NT2/D1 (cell line): ENCODE measurements at regions not wholly inside any gene's neighbourhood (a gene's known extent, or its start where the extent isn't known, plus 50 kb on each side); places are given as distances from the start of the nearest gene placed in this dataset.

Source experiments
- DNase-seq: peaks from one replicate; pipeline ENCODE4 v3.0.0-alpha.2; 2011; ENCODE audit warnings: low read depth, low spot score
- H3K27me3 ChIP-seq: 2 replicates; pipeline ENCODE4 v1.6.0; 2011; ENCODE audit warnings: mild to moderate bottlenecking; ENCODE audit not compliant: insufficient read length, insufficient read depth
- H3K36me3 ChIP-seq: 2 replicates; pipeline ENCODE4 v1.6.1; 2011; ENCODE audit warnings: mild to moderate bottlenecking, low read length, mixed read lengths; ENCODE audit not compliant: insufficient read depth, insufficient read length
- H3K4me1 ChIP-seq: 2 replicates; pipeline ENCODE4 v1.5.1; 2011; ENCODE audit not compliant: insufficient read depth, insufficient read length
- H3K4me3 ChIP-seq: 2 replicates; pipeline ENCODE4 v1.5.1; 2011; ENCODE audit warnings: low read depth; ENCODE audit not compliant: insufficient read length
- H3K9ac ChIP-seq: 2 replicates; pipeline ENCODE4 v1.6.0; 2011; ENCODE audit warnings: low read depth; ENCODE audit not compliant: insufficient read length
- H3K9me3 ChIP-seq: 2 replicates; pipeline ENCODE4 v1.5.1; 2011; ENCODE audit warnings: mild to moderate bottlenecking, low read length; ENCODE audit not compliant: insufficient read depth
- SUZ12 ChIP-seq: IDR thresholded peaks from 2 replicates; pipeline ENCODE4 v1.6.1; 2011; ENCODE audit not compliant: insufficient read length, insufficient read depth; ENCODE audit errors: extremely low read depth
- YY1 ChIP-seq: IDR thresholded peaks from 2 replicates; pipeline ENCODE4 v1.6.1; 2011; ENCODE audit not compliant: insufficient read length, insufficient read depth
- ZNF274 ChIP-seq: IDR thresholded peaks from 2 replicates; pipeline ENCODE4 v1.6.1; 2011; ENCODE audit warnings: mild to moderate bottlenecking, low read depth, low read length

GRCh38 chr6:122347751-122348150 is 51.7 kb upstream of the HSF2 start:
- H3K36me3 ChIP-seq = no peaks in the 10 kb centered on the region
- no peak for TF ChIP-seq ZNF274
- TF ChIP-seq YY1 = no peak
- no peak for TF ChIP-seq SUZ12
- no peaks in the 10 kb centered on the region for H3K27me3 ChIP-seq
- H3K4me1 ChIP-seq = no peaks in the 10 kb centered on the region
- no peak for DNase-seq
- no peak overlapping the region for H3K4me3 ChIP-seq
- no peaks in the 10 kb centered on the region for H3K9me3 ChIP-seq
- no peak overlapping the region for H3K9ac ChIP-seq
